K562 (cell line): ENCODE measurements at regions not wholly inside any gene's neighbourhood (a gene's known extent, or its start where the extent isn't known, plus 50 kb on each side); places are given as distances from the start of the nearest gene placed in this dataset.

ENCODE experiments used
- ATAC-seq: fragments of 200-7000 bp; cut with Tn5 transposase; 3 replicates; pipeline ENCODE4 v1.9.1; 2020; ENCODE audit warnings: moderate library complexity
- BruUV-seq: library from RNA; stranded (reverse); fragments of 400-500 nt; replicated peaks from 2 replicates; lab custom pipeline; 2021; lab: Mats Ljungman, UMichigan
- CTCF ChIA-PET: fragments of 300-600 bp; formaldehyde crosslinking; extraction: SDS; loops from one replicate; lab custom pipeline; 2021; ENCODE audit warnings: low intra/inter-chr PET ratio; lab: Yijun Ruan, JAX
- POLR2A ChIA-PET: fragments of 300-600, 350-650 bp; sonication (Branson Sonifier 250); formaldehyde crosslinking; extraction: SDS; loops from one replicate; lab custom pipeline; 2021; ENCODE audit warnings: antibody characterized with exemption, inconsistent platforms; lab: Yijun Ruan, JAX
- DNase-seq, 4 experiments: peaks; one replicate each; pipeline versions ENCODE4 v3.0.0 to v3.0.0-alpha.2; 2011 to 2018; ENCODE audit warnings: low spot score in 3 of 4, mixed read lengths in 3 of 4; ENCODE audit errors: extremely low read depth in 1 of 4
- FAIRE-seq: peaks from 2 replicates; lab custom pipeline; 2011; peaks lifted over from hg19 to GRCh38; lab: Jason Lieb, UNC
- H2AFZ ChIP-seq: 2 replicates; pipeline ENCODE4 v1.6.0; 2011; ENCODE audit warnings: low read depth, low read length, control low read depth, inconsistent platforms
- H3K27ac ChIP-seq: fragments of 200-600 bp; 3 replicates; pipeline ENCODE4 v1.8.0; 2011; ENCODE audit warnings: low read depth, mild to moderate bottlenecking, control low read depth, inconsistent platforms, low read length, moderate library complexity, mixed read lengths; ENCODE audit errors: extremely low read depth
- H3K27me3 ChIP-seq, 2 experiments: fragments of 300-600 bp in 1 of 2; 2 replicates in 1 of 2; 3 replicates in 1 of 2; pipeline versions ENCODE4 v1.6.0 to v1.8.0; 2011; ENCODE audit warnings: inconsistent platforms in 2 of 2, low read length in 2 of 2, mild to moderate bottlenecking in 1 of 2, mixed read lengths in 1 of 2, moderate library complexity in 1 of 2; ENCODE audit not compliant: control insufficient read depth in 2 of 2, insufficient read depth in 2 of 2
- H3K36me3 ChIP-seq: fragments of 300-600 bp; 3 replicates; pipeline ENCODE4 v1.8.0; 2011; ENCODE audit warnings: mild to moderate bottlenecking, low read length, inconsistent platforms; ENCODE audit not compliant: control insufficient read depth, insufficient read depth
- H3K4me1 ChIP-seq, 2 experiments: fragments of 200-600 bp in 1 of 2; replicated peaks in 1 of 2; 2 replicates in 1 of 2; 3 replicates in 1 of 2; pipeline versions ENCODE4 v1.5.1 to v1.8.0; 2011; ENCODE audit warnings: inconsistent platforms in 2 of 2, low read length in 2 of 2, mild to moderate bottlenecking in 1 of 2, mixed read lengths in 1 of 2, moderate library complexity in 1 of 2; ENCODE audit not compliant: control insufficient read depth in 2 of 2, insufficient read depth in 2 of 2
- H3K4me2 ChIP-seq: 2 replicates; pipeline ENCODE4 v1.6.1; 2011; ENCODE audit warnings: low read length, control low read depth, inconsistent platforms, mixed read lengths; ENCODE audit not compliant: insufficient read depth
- H3K4me3 ChIP-seq: fragments of 200-600 bp; sonication (generic), shearing (Covaris generic); 2 replicates; pipeline ENCODE4 v1.5.1; 2016; ENCODE audit warnings: control low read depth, inconsistent platforms
- H3K79me2 ChIP-seq: fragments of 200-600 bp; 3 replicates; pipeline ENCODE4 v1.8.0; 2011; ENCODE audit warnings: low read length, inconsistent platforms; ENCODE audit not compliant: control insufficient read depth, insufficient read depth
- H3K9ac ChIP-seq, 2 experiments: 2 replicates each; pipeline versions ENCODE4 v1.6.0 to v1.6.1; 2011; ENCODE audit warnings: low read depth in 2 of 2, low read length in 2 of 2, control low read depth in 1 of 2, inconsistent platforms in 1 of 2, mild to moderate bottlenecking in 1 of 2, mixed read lengths in 1 of 2; ENCODE audit not compliant: insufficient read depth in 1 of 2
- H3K9me1 ChIP-seq: one replicate; pipeline ENCODE4 v1.6.0; 2011; ENCODE audit warnings: inconsistent platforms, mild to moderate bottlenecking, low read length, moderate library complexity; ENCODE audit not compliant: control insufficient read depth, insufficient read depth
- H3K9me3 ChIP-seq: replicated peaks from 2 replicates; pipeline ENCODE4 v1.5.1; 2011; ENCODE audit warnings: low read depth, low read length, inconsistent platforms; ENCODE audit not compliant: control insufficient read depth, insufficient read depth
- H4K20me1 ChIP-seq: replicated peaks from 2 replicates; pipeline ENCODE4 v1.6.1; 2011; ENCODE audit warnings: low read length, inconsistent platforms, mixed read lengths; ENCODE audit not compliant: control insufficient read depth, insufficient read depth
- ELK1 ChIP-seq: sonication (generic); formaldehyde crosslinking; IDR thresholded peaks from 2 replicates; pipeline ENCODE4 v1.8.1; 2022; ENCODE audit warnings: missing genetic modification reagents
- GTF2A2 ChIP-seq: IDR thresholded peaks from 2 replicates; pipeline ENCODE4 v1.6.1; 2016; ENCODE audit warnings: mild to moderate bottlenecking, missing genetic modification characterization, missing compliant biosample characterization
- GTF3C2 ChIP-seq: IDR thresholded peaks from 3 replicates; pipeline ENCODE4 v1.6.1; 2011; ENCODE audit warnings: borderline replicate concordance, mild to moderate bottlenecking, moderate library complexity; ENCODE audit not compliant: insufficient read length; ENCODE audit errors: extremely low read depth
- MXI1 ChIP-seq: IDR thresholded peaks from 2 replicates; pipeline ENCODE4 v1.6.1; 2011; ENCODE audit warnings: low read depth, mild to moderate bottlenecking, improper control_type of control experiment, low read length
- PRPF4 ChIP-seq: fragments of 200-400 bp; formaldehyde crosslinking; IDR thresholded peaks from one replicate; pipeline ENCODE4 v1.6.1; 2017; ENCODE audit warnings: low read length, low read depth, mild to moderate bottlenecking; ENCODE audit not compliant: insufficient read depth, poor library complexity, severe bottlenecking
- RAD21 ChIP-seq, 2 experiments: fragments of 250-450 bp in 1 of 2; fragments of 450-650 bp in 1 of 2; sonication (Bioruptor Pico) in 1 of 2; formaldehyde crosslinking in 1 of 2; IDR thresholded peaks in 1 of 2; conservative IDR thresholded peaks in 1 of 2; 2 replicates each; pipeline versions ENCODE4 v1.4.0 to v1.8.0; 2020 to 2022; ENCODE audit warnings: mild to moderate bottlenecking in 2 of 2, moderate library complexity in 1 of 2
- SMAD2 ChIP-seq: fragments of 150-350 bp; IDR thresholded peaks from 2 replicates; pipeline ENCODE4 v1.6.1; 2014; ENCODE audit warnings: low read depth, mild to moderate bottlenecking, low read length
- TARDBP ChIP-seq: fragments of 450-650 bp; IDR thresholded peaks from 2 replicates; pipeline ENCODE4 v1.6.1; 2016
- ZNF785 ChIP-seq: fragments of 250-450 bp; sonication (Bioruptor Pico); IDR thresholded peaks from 2 replicates; pipeline ENCODE4 v1.4.0; 2020; ENCODE audit warnings: mild to moderate bottlenecking
- WGBS: fragments of 100-300 bp; shearing (Covaris generic); methylation state at CpG from one replicate; pipeline ENCODE4 v1.1.6; 2016; ENCODE audit warnings: low coverage, mixed read lengths; ENCODE audit not compliant: insufficient coverage; ENCODE audit errors: missing lambda C conversion rate; 5-methylcytosine and 5-hydroxymethylcytosine counted together
- in situ Hi-C: fragments of 300-500 bp; cut with MboI; formaldehyde crosslinking; loops from 4 replicates; pipeline ENCODE4 v1.15.0; 2018; ENCODE audit warnings: inconsistent platforms, mixed read lengths
- intact Hi-C: fragments of 100-400 bp; cut with micrococcal nuclease; formaldehyde crosslinking; loops from 2 replicates; pipeline ENCODE4 v1.14.2; 2022
- TF ChIP-seq, protein P1 (sequence below): sonication (generic); formaldehyde crosslinking; IDR thresholded peaks from 2 replicates; pipeline ENCODE4 v1.8.1; 2022; ENCODE audit warnings: missing genetic modification reagents
- TF ChIP-seq, protein P2 (sequence below), 2 experiments: fragments of 250-450 bp in 1 of 2; fragments of 450-650 bp in 1 of 2; sonication (Bioruptor Pico) in 1 of 2; IDR thresholded peaks; 2 replicates each; pipeline versions ENCODE4 v1.6.1 to v1.8.0; 2016 to 2021; ENCODE audit warnings: mild to moderate bottlenecking in 2 of 2, moderate library complexity in 2 of 2, missing compliant biosample characterization in 1 of 2, missing genetic modification characterization in 1 of 2
- TF ChIP-seq, protein P3 (sequence below): sonication (generic); formaldehyde crosslinking; IDR thresholded peaks from 2 replicates; pipeline ENCODE4 v1.5.0; 2020; ENCODE audit warnings: missing genetic modification reagents

GRCh38 chr12:130225347-130225746, 63.1 kb downstream of the FZD10 start:
- ATAC-seq, result no peak
- CTCF ChIA-PET, result no interaction called here
- Histone ChIP-seq H3K27me3 (peaks cover 3 to 4% of the 10 kb centered on the region in 2 experiments; a peak in 1 of 5 replicates), H3K9ac (no peak overlapping the region), H3K79me2 (no peaks in the 10 kb centered on the region), H3K27ac (no peak overlapping the region), H2AFZ (no peak overlapping the region), H3K4me3 (no peak overlapping the region), H3K36me3 (no peaks in the 10 kb centered on the region), H3K9me3 (no peaks in the 10 kb centered on the region; the same call in 1 of the 2 replicates), H3K4me2 (no peak overlapping the region), H4K20me1 (no peaks in the 10 kb centered on the region), H3K4me1 (no peaks in the 10 kb centered on the region), H3K9me1 (no peaks in the 10 kb centered on the region)
- no TSS peak for BruUV-seq
- intact Hi-C loops, result no loop called here
- POLR2A ChIA-PET, result interaction anchor here (0.5 to 1.1 kb wide), 2 partner anchors 11 to 21 kb away, joined by 3 to 4 read pairs; no protein-coding TSS in a partner anchor
- 0% methylated on average over 6 of the region's 6 CpGs for WGBS
- no peak for DNase-seq
- no peak for FAIRE-seq
- in situ Hi-C loops, result no loop called here
- no peak for TF ChIP-seq GTF3C2
- TF ChIP-seq SMAD2, result no peak
- no peak for TF ChIP-seq ZNF785 (CRISPR knock-in tag)
- TF ChIP-seq, protein P1, sequence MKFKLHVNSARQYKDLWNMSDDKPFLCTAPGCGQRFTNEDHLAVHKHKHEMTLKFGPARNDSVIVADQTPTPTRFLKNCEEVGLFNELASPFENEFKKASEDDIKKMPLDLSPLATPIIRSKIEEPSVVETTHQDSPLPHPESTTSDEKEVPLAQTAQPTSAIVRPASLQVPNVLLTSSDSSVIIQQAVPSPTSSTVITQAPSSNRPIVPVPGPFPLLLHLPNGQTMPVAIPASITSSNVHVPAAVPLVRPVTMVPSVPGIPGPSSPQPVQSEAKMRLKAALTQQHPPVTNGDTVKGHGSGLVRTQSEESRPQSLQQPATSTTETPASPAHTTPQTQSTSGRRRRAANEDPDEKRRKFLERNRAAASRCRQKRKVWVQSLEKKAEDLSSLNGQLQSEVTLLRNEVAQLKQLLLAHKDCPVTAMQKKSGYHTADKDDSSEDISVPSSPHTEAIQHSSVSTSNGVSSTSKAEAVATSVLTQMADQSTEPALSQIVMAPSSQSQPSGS (CRISPR knock-in tag), result no peak
- TF ChIP-seq ELK1 (CRISPR knock-in tag), result no peak
- TF ChIP-seq GTF2A2 (tag), result no peak
- TF ChIP-seq TARDBP, result no peak
- no peak for TF ChIP-seq MXI1
- TF ChIP-seq, protein P2, sequence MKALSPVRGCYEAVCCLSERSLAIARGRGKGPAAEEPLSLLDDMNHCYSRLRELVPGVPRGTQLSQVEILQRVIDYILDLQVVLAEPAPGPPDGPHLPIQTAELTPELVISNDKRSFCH (CRISPR knock-in tag; IDR thresholded peaks at IDR 0.05), result no peak
- TF ChIP-seq, protein P2 (tag; IDR thresholded peaks at IDR 0.05), result no peak
- TF ChIP-seq, protein P3, sequence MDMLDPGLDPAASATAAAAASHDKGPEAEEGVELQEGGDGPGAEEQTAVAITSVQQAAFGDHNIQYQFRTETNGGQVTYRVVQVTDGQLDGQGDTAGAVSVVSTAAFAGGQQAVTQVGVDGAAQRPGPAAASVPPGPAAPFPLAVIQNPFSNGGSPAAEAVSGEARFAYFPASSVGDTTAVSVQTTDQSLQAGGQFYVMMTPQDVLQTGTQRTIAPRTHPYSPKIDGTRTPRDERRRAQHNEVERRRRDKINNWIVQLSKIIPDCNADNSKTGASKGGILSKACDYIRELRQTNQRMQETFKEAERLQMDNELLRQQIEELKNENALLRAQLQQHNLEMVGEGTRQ, result no peak
- no peak for TF ChIP-seq PRPF4
- no peak for TF ChIP-seq RAD21 (CRISPR knock-in tag; conservative IDR thresholded peaks at IDR 0.05 in 1 of 2, IDR thresholded peaks at IDR 0.05 in 1 of 2)
